ENCODE measurements at regions not wholly inside any gene's neighbourhood (a gene's known extent, or its start where the extent isn't known, plus 50 kb on each side); places are given as distances from the start of the nearest gene placed in this dataset.

DNA sequence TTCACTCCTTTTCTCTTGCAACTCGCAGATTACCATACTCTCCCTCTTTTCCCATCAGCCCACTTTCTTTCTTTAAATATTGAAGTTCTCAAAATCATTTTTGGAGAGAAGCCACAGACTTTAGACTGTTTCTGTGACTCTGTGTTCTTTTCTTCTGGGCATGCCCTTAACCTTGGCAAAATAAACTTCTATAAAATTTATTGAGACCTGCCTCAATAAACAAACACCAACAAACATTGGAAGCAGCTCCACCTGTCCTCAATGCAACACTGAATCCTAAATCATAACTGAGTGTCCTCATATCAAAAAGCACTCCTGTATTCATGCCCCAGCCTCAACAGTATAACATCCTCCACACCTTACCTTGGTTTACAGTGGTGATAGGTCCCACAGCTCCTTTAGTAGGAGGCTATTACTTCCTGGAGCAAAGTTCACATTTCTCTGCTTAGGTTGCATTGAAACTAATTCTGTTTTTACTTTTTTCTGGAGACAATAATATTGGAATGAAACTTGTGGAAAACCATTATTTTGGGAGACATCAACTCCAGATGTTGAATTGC lies 320.0 kb upstream of the LRRC4C start:
- FAIRE-seq (no peak), DNase-seq (ENCODE audit: low spot score) (no peak), ATAC-seq (no peak)
- H3K27ac ChIP-seq (ENCODE audit: extremely low read length, insufficient read depth, low read length): no peak overlapping the region
- TF ChIP-seq ZNF451 (CRISPR knock-in tag; IDR thresholded peaks at IDR 0.05) (no peak), ZNF33A (CRISPR knock-in tag; IDR thresholded peaks at IDR 0.05; ENCODE audit: borderline replicate concordance) (no peak), ZSCAN5A (CRISPR knock-in tag; IDR thresholded peaks at IDR 0.05; ENCODE audit: borderline replicate concordance) (no peak), EEA1 (CRISPR knock-in tag; IDR thresholded peaks at IDR 0.05; ENCODE audit: borderline replicate concordance) (no peak), ZNF547 (CRISPR knock-in tag; IDR thresholded peaks at IDR 0.05) (no peak), ZNF225 (CRISPR knock-in tag; IDR thresholded peaks at IDR 0.05) (no peak), HOXD1 (CRISPR knock-in tag; IDR thresholded peaks at IDR 0.05) (no peak), KMT2B (CRISPR knock-in tag; IDR thresholded peaks at IDR 0.05) (no peak), MIER2 (CRISPR knock-in tag; IDR thresholded peaks at IDR 0.05) (no peak)
- TF ChIP-seq, protein P1, sequence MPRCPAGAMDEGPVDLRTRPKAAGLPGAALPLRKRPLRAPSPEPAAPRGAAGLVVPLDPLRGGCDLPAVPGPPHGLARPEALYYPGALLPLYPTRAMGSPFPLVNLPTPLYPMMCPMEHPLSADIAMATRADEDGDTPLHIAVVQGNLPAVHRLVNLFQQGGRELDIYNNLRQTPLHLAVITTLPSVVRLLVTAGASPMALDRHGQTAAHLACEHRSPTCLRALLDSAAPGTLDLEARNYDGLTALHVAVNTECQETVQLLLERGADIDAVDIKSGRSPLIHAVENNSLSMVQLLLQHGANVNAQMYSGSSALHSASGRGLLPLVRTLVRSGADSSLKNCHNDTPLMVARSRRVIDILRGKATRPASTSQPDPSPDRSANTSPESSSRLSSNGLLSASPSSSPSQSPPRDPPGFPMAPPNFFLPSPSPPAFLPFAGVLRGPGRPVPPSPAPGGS (CRISPR knock-in tag; IDR thresholded peaks at IDR 0.05): no peak
- TF ChIP-seq, protein P2, sequence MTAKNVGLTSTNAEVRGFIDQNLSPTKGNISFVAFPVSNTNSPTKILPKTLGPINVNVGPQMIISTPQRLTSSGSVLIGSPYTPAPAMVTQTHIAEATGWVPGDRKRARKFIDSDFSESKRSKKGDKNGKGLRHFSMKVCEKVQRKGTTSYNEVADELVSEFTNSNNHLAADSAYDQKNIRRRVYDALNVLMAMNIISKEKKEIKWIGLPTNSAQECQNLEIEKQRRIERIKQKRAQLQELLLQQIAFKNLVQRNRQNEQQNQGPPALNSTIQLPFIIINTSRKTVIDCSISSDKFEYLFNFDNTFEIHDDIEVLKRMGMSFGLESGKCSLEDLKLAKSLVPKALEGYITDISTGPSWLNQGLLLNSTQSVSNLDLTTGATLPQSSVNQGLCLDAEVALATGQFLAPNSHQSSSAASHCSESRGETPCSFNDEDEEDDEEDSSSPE (CRISPR knock-in tag; IDR thresholded peaks at IDR 0.05): no peak
- no peaks in the 10 kb centered on the region for H4K20me1 ChIP-seq (ENCODE audit: insufficient read depth, low read length)
- no peak overlapping the region for H3K4me3 ChIP-seq (replicated peaks in 1 of 3; ENCODE audit: insufficient read depth in 1 of 3, low read depth in 2 of 3, low read length in 3 of 3)
- H3K9ac ChIP-seq (ENCODE audit: insufficient read depth, low read depth, low read length): no peak overlapping the region
- POLR2A ChIA-PET: no interaction called here
- H3K27me3 ChIP-seq (ENCODE audit: control insufficient read depth in 1 of 2, insufficient read depth in 2 of 2, low read length in 2 of 2): no peaks in the 10 kb centered on the region
- peaks cover 73% of the 10 kb centered on the region for H3K9me3 ChIP-seq (ENCODE audit: low read length)
- CTCF ChIA-PET (ENCODE audit: low intra/inter-chr PET ratio, low total read pairs): no interaction called here
- intact Hi-C loops (cut with micrococcal nuclease; ENCODE audit: unreplicated experiment): no loop called here
- BruUV-seq (replicated peaks): no TSS peak
- in situ Hi-C loops (cut with HindIII; ENCODE audit: extremely low pct_ligation_motif_present, low pct_unique_long_range_greater_than_20kb): no loop called here
- H3K4me1 ChIP-seq (ENCODE audit: insufficient read depth, low read length): no peaks in the 10 kb centered on the region
- no peaks in the 10 kb centered on the region for H3K79me2 ChIP-seq (ENCODE audit: insufficient read depth, low read length)
- H3K36me3 ChIP-seq (replicated peaks in 1 of 2; ENCODE audit: control insufficient read depth in 1 of 2, insufficient read depth in 2 of 2, low read length in 2 of 2): no peaks in the 10 kb centered on the region
- 0% methylated on average over 1 of the region's 1 CpG for WGBS (ENCODE audit: low lambda C conversion rate)
- H3K4me2 ChIP-seq (ENCODE audit: low read depth, low read length): no peak overlapping the region
- H2AFZ ChIP-seq (ENCODE audit: low read length): no peak overlapping the region
